Vagina (tissue), 2 donors: ENCODE measurements at regions not wholly inside any gene's neighbourhood (a gene's known extent, or its start where the extent isn't known, plus 50 kb on each side); places are given as distances from the start of the nearest gene placed in this dataset.

Source experiments
- CTCF ChIP-seq, 3 experiments: fragments of 450-650 bp in 2 of 3; fragments of 200-600 bp in 1 of 3; sonication (generic) in 1 of 3; IDR thresholded peaks; one replicate each; pipeline ENCODE4 v1.5.1; 2017 to 2019; ENCODE audit warnings: antibody characterized with exemption in 3 of 3, mild to moderate bottlenecking in 2 of 3, moderate library complexity in 2 of 3
- POLR2A ChIP-seq, 2 donors: fragments of 450-650 bp; IDR thresholded peaks; one replicate each; pipeline ENCODE4 v1.6.1; 2017; ENCODE audit warnings: antibody characterized with exemption in 2 of 2, mild to moderate bottlenecking in 2 of 2, moderate library complexity in 2 of 2
- POLR2AphosphoS5 ChIP-seq, 2 donors: sonication (generic); formaldehyde crosslinking; IDR thresholded peaks; one replicate each; pipeline ENCODE4 v1.9.0; 2017; ENCODE audit warnings: antibody characterized with exemption in 2 of 2, mild to moderate bottlenecking in 2 of 2, low read depth in 1 of 2; ENCODE audit not compliant: insufficient read depth in 1 of 2

- TF ChIP-seq CTCF (IDR thresholded peaks at IDR 0.05), result no peak
- TF ChIP-seq POLR2A (IDR thresholded peaks at IDR 0.05), result no peak
- TF ChIP-seq POLR2AphosphoS5 (IDR thresholded peaks at IDR 0.05; ENCODE audit: insufficient read depth in 1 of 2, low read depth in 1 of 2), result no peak
These were observed 59.8 kb upstream of the ADAMTS2 start for GRCh38 chr5:179405054-179405416.
